Dedifferentiated amniotic fluid mesenchymal stem cell (primary cell): ENCODE measurements at regions not wholly inside any gene's neighbourhood (a gene's known extent, or its start where the extent isn't known, plus 50 kb on each side); places are given as distances from the start of the nearest gene placed in this dataset.
"Not testable (repeated sequence)": the region's sequence is repeated elsewhere in the genome, so short reads cannot be mapped to it uniquely, and the experiment has no call there.

Source experiments
- DNase-seq: peaks from one replicate; pipeline ENCODE4 v3.0.0-alpha.2; 2016; ENCODE audit errors: extremely low spot score

GRCh38 chr16:72457243-72457940 lies 285.4 kb upstream of the PMFBP1 start:
- no peak for DNase-seq

- no peak for DNase-seq
These were observed 284.0 kb upstream of the PMFBP1 start for GRCh38 chr16:72455743-72456659.

GRCh38 chr16:72453856-72454255 lies 281.9 kb upstream of the PMFBP1 start:
- not testable (repeated sequence) for DNase-seq

GRCh38 chr16:72444696-72445095 lies 272.7 kb upstream of the PMFBP1 start:
- DNase-seq, result no peak

GRCh38 chr16:72443809-72444208 lies 271.9 kb upstream of the PMFBP1 start:
- DNase-seq, result no peak

GRCh38 chr16:72442385-72443158 lies 270.6 kb upstream of the PMFBP1 start:
- DNase-seq, result no peak

GRCh38 chr16:72437891-72438290 lies 265.9 kb upstream of the PMFBP1 start:
- DNase-seq, result no peak

- DNase-seq, result no peak
These were observed 262.2 kb upstream of the PMFBP1 start for GRCh38 chr16:72434159-72434558.

GRCh38 chr16:72430121-72430520 lies 258.2 kb upstream of the PMFBP1 start:
- no peak for DNase-seq

GRCh38 chr16:72429671-72430081 lies 257.7 kb upstream of the PMFBP1 start:
- no peak for DNase-seq

- DNase-seq, result no peak
These were observed 256.9 kb upstream of the PMFBP1 start for GRCh38 chr16:72428681-72429376.

- no peak for DNase-seq
These were observed 255.9 kb upstream of the PMFBP1 start for GRCh38 chr16:72427783-72428331.

- DNase-seq, result no peak
These were observed 255.3 kb upstream of the PMFBP1 start for GRCh38 chr16:72427051-72427782.

GRCh38 chr16:72426386-72426785 lies 254.4 kb upstream of the PMFBP1 start:
- DNase-seq, result no peak

GRCh38 chr16:72425571-72426341 lies 253.8 kb upstream of the PMFBP1 start:
- DNase-seq, result no peak

GRCh38 chr16:72424757-72425156 lies 252.8 kb upstream of the PMFBP1 start:
- DNase-seq, result no peak

- no peak for DNase-seq
These were observed 250.4 kb upstream of the PMFBP1 start for GRCh38 chr16:72422308-72422897.

GRCh38 chr16:72419638-72420037 lies 247.7 kb upstream of the PMFBP1 start:
- DNase-seq, result no peak

GRCh38 chr16:72415379-72415778 lies 243.4 kb upstream of the PMFBP1 start:
- DNase-seq, result no peak
